HuH-7 (cell line): ENCODE measurements at regions not wholly inside any gene's neighbourhood (a gene's known extent, or its start where the extent isn't known, plus 50 kb on each side); places are given as distances from the start of the nearest gene placed in this dataset.

Experiments
- DNase-seq: peaks from one replicate; pipeline ENCODE4 v3.0.0; 2011; ENCODE audit warnings: low spot score

DNA sequence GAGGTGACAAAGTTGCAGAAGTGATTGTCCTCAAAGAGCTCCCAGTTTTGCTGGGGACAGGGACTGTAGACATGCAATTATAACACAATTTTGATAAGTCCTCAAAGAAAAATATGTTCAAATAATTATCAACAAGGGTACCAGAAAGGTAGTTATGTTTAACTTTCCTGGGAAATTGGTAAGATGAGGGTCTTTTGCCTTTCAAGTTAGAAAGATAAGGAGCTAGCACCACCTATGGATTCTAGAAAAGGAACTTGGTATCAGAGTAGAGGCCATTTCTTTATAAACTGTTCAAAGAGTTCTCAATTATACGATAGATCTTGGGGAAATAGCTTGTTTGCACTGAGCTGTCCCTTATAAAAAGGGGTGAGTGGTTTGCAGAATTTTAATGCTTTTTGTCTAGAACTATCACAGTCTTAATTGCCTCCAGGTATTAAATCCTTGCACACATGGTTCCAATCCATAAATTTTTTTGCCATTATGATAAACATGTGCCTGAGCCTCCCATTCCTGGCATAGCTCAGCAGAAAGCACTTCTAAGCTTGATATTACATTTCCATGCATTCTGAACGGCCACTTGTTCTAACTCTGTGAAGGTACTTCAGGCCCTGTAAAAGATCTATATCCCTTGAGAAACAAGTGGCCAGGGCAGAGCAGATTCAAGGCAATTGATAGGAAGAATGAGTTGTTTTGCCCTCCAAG is 247.5 kb upstream of the LRIG1 start:
- no peak for DNase-seq

DNA sequence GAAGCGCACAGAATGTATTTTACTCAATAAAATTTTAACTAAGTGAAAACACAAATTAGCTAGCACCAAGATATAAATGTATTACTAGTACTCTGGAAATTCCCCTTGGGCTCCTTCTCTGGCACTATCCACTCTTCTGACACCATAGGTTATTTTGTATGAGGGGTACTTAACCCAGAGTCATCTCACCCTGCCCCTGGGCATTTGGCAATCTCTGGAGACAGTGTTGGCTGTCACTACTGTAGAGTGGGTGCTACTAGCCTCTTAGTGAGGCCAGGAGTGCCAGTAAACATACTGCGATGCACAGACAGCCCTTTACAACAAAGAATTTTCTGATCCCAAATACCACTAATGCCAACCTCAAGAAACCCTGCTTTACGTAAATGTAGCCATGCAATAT is 246.3 kb upstream of the KBTBD8 start:
- DNase-seq = no peak

DNA sequence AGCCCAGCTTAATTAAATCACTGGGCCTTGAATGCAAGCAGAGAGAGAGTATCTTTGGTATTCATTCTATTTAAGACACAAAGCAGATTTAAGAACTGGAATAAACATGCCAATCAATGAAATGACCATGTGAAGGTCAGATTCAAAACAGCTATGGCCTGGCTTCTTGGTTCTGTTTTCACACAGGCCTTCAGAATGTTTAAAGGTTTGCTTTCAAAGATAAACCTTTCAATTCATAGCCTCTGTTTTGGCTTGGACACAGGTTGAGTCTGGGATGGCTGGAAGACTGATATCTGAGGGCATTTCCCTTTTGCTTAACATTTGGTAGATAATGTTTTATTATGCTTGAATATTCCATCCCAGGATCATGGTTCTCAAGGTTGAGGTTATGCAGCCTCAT is 244.4 kb upstream of the KBTBD8 start:
- no peak for DNase-seq

DNA sequence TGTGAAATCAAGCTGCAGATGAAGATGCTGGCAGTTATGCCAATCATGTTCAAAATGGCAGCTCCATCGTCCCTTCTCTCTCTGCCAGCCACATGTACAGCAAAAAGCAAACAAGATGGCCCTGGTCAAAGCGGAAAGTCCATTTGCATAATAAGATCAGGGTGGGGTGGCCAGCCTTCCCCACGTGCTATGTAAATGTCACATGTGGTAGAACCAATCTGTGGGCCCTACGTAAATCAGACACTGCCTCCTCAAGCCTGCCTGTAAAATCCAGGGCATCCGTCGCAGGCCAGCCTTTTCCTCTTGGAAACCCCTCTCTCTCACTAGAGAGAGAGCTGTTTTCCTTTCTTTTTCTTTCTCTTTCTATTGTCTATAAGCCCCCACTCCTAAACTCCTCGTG is 243.5 kb upstream of the KBTBD8 start:
- no peak for DNase-seq

DNA sequence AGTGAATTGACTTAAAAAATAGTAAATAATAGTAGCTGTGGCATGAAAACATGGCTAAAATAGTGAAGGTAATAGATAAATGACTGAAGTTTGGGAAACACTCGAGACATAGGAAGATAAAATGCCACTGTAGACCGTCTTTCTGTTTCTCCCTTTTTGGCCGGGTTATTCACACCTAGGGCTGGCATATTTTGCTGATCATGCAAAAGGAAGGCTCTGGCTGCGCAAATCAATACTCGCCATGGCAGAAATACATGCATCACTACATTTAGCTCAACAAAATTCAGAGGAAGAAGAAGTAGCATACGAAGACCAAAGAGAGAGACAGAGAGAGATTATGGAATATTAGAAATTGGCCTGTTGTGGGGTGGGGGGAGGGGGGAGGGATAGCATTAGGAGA is 242.2 kb upstream of the KBTBD8 start:
- no peak for DNase-seq

DNA sequence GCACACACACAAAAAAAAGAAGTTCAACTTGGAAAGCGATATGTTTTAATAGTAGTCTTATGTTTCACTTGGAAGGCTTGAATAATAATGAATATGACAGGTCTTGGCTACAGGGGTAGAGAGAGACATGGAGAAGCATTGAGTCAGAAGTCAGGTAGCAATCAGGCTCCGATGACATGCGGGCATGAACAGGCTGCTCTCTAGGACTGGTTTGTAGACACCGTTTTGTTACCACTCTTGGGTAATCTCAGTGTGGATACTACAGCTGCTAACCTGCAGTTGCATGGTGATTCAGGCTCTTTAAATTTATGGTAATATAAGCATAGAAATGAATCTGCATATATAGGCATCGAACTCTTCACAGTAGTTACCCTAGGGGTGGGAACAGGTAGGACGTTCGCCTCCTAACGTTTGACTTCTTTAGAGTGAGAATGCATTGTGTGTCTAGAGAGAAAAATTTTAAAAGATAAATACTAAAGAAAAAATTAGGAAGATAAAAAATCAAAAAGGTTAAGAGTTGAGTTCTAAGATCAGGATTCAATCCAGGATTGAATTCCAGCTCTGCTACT is 241.6 kb upstream of the KBTBD8 start:
- DNase-seq = no peak

DNA sequence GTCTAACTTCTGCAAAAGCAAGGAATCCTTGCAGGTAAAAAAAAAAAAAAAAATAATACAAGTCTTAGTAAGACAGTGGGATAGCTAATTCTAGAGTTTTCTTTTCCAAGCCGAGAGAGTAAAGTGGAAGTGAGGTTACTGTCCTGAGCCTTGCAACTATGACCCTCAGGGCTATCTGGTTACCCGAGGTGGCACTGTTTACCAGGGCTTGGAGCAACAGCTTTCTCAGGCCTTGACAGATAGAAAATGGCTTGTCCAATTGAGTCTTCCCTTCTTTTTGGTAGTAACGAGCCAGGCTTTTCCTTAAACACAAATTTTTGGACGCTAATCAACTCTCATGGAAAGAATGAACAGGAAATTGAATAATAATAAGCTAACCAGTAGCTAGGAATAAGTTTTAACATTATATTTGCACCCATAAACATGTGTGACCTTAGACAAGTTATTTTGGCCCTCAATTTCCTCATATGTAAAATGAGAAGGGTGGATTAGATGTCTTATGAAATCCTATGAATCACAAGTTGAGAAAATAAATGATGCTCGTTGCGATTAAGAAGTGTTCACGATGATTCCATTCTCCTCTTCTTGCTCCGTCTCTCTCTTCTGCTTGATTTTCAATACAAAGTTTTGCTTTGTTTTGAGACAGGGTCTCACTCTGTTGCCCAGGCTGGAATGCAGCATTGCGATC is 236.9 kb upstream of the KBTBD8 start:
- DNase-seq = no peak

DNA sequence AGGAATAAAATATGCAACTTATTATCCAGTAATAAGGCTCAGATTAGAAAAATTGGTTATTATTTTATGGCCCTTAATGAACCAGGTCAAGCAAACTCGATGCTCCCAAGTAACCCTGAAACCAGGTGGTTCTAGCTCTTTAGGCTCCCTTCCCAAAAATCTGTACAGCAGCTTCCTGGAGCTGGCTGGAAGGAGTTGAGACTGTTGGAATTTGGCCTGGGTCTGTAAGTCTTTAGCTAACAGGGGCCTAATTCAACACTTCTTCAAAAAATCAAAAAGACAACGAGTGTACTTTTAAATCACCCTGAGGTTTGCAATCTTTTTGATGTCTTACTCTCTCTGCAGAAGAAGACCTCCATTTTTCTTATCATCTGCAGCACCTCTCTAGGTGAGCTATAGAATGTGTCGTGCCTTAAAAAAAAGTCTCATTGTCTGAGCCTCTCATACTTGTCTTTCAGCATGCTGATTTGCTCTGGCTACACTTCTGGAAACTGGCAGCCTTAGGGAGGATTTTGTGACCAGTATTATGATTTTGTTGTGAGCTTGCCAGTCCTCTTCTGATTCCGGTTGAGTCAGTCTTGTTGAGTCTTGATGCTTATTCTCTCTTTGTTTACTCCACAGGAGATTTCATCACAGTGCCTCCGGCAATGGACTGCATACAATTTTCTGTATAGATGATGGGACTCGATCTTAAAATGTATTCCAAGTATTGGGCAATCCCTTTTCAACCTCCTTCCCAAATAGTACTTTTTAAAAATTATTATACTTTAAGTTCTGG is 235.0 kb upstream of the KBTBD8 start:
- no peak for DNase-seq

DNA sequence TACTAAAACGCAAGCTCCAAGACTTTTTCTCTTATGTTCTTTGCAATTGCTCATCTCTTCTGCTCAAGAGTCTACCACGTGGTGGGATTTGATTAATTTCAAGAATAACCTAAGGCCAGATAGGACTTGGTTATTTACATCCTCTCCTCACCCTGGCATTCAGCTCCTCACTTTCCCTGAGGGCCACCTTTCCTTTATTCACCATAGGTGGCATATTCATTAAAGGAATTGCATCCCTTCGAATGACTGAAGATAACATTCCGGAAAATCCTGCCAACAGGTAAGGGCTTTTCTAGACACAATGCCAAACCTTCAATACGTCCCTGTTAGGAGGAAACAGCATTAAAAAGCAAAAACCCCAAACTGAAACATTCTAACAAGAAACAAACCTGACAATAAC is 220.0 kb upstream of the KBTBD8 start:
- no peak for DNase-seq

- DNase-seq = no peak
These were observed 219.3 kb upstream of the KBTBD8 start for GRCh38 chr3:66778777-66779176.

- no peak for DNase-seq
These were observed 212.8 kb upstream of the KBTBD8 start for GRCh38 chr3:66785191-66785909.

DNA sequence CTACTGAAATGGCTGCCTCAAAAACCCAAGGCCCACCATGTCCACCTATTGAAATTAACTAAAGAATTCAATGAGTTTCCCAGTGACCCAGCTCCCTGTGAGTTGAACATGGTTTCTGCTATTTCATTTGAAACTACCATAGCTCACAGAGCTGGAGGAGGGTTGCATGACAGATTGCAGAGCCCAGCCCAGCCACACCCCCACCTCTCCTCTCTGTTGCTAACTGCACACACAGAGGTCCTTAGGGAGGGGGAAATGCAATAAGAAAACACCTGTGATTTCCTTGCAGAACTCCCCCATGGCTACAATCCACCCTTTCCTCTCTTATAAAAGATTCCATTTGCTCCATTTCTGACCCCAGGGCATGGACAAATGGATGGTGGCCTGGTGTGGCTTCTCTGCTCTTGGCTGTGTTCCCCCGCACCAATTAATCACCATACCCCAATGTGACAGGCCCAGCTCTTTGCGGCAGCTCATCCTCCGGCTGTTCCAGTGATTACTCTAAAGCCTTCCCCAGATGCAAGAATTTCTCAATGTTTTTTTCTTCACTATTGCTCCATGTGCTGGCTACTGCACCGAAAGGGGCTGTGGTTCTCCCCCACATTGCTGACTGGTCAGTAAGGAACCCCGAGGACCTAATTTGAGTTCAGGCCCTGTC is 208.4 kb upstream of the KBTBD8 start:
- DNase-seq = no peak

DNA sequence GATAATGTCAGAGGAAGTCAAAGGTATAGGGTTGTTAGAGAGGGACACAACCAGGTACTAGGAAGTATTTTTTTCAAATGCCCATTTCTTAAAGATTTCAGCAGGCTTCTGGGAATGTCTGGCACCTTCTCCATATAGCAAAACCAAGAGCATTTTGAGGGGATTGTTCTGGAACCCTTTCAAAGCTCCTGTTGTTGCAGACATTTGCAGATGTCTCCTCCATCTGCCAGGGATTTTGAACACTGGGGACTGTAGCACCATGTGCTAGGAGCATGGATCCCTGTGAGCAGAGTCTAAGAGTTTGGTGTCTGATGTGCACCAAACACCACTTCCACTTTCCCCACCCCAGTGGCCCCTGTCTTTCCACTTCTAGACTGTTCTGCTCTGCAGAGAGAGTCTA is 206.0 kb upstream of the KBTBD8 start:
- DNase-seq = no peak

GRCh38 chr3:66795365-66795764 is 202.7 kb upstream of the KBTBD8 start:
- DNase-seq = no peak

DNA sequence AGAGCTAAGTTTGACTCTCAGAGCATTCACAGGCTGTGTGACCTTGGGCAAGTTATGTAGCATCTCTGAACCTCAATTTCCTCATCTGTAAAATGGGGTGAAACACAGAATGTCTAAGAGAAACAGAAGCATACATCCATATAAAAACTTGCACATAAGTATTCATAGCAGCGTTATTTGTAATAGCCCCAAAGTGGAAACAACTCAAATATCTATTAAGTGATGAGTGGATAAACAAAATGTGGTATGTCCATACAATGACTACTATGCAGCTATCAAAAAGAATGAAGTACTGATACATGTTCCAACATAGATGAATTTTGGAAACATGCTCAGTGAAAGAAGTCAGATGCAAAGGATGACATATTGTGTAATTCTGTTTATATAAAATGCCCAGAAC is 201.8 kb upstream of the KBTBD8 start:
- DNase-seq = no peak

GRCh38 chr3:66797889-66798560 is 200.1 kb upstream of the KBTBD8 start:
- DNase-seq = no peak

GRCh38 chr3:66800941-66801545 is 197.1 kb upstream of the KBTBD8 start:
- DNase-seq = no peak

GRCh38 chr3:66803206-66803605 is 194.9 kb upstream of the KBTBD8 start:
- DNase-seq = no peak

DNA sequence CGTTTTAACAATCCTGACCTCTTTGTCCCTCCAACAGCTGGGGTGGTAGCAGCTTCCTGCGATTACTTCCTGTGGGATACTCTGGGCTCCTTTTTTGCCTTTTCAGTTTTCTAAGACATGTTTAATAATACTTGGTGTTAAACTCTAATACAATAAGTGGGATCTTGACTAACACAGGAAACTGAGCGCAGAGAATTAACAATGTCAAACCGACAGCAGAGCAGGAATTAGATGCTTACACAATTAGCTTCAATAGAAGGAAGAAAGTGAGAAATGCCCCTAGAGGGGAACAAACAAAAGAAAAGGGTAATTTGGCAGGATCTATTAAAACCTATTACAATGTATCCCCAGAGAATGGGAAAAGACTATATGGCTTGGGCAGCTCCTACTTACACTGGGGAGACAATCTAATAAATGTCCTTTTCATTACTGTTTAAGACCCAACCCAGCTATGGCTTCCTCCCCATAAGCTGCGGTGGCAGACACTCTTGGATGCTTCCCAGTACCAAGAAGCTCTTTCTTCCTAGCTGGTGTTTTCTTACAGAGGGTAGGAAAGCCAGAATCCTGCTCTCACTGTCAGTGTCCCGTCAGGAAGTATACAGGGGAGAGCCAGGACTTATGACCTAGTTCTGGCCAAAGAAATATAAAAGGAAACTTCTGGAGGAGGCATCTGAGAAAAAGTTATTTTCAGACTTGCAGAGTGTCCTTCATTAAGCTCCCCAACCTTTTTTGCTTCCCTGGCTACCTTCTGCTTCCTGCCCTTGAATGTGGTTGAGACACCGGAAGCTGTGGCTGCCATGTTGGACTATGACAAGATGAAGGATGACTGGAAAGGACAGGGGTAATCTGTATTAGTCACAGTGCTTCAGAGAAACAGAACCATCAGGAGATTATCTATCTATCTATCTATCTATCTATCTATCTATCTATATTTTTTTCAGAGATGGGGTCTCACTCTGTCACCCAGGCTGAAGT is 194.1 kb upstream of the KBTBD8 start:
- DNase-seq = no peak
